ENCODE measurements at regions not wholly inside any gene's neighbourhood (a gene's known extent, or its start where the extent isn't known, plus 50 kb on each side); places are given as distances from the start of the nearest gene placed in this dataset.

DNA sequence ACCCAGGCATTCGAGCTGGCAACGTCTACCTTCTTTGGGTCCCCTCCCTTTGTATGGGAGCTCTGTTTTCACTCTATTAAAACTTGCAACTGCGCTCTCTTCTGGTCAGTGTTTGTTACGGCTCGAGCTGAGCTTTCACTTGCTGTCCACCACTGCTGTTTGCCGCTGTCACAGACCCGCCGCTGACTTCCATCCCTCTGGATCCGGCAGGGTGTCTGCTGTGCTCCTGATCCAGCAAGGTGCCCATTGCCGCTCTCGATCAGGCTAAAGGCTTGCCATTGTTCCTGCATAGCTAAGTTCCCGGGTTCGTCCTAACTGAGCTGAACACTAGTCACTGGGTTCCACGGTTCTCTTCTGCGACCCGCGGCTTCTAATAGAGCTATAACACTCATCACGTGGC is 183.5 kb upstream of the GALNTL6 start:
- H3K27me3 ChIP-seq (ENCODE audit: insufficient read depth, poor library complexity, severe bottlenecking) = no peaks in the 10 kb centered on the region
- ATAC-seq (ENCODE audit: low read depth) (no peak), DNase-seq (ENCODE audit: low spot score) (no peak)
- H3K4me3 ChIP-seq (ENCODE audit: severe bottlenecking) = no peak overlapping the region
- no peaks in the 10 kb centered on the region for H3K9me3 ChIP-seq (ENCODE audit: severe bottlenecking)
- no peaks in the 10 kb centered on the region for H3K4me1 ChIP-seq (ENCODE audit: insufficient read depth, poor library complexity, severe bottlenecking)
- no peaks in the 10 kb centered on the region for H3K36me3 ChIP-seq (ENCODE audit: low read depth)
- TF ChIP-seq, protein P1, sequence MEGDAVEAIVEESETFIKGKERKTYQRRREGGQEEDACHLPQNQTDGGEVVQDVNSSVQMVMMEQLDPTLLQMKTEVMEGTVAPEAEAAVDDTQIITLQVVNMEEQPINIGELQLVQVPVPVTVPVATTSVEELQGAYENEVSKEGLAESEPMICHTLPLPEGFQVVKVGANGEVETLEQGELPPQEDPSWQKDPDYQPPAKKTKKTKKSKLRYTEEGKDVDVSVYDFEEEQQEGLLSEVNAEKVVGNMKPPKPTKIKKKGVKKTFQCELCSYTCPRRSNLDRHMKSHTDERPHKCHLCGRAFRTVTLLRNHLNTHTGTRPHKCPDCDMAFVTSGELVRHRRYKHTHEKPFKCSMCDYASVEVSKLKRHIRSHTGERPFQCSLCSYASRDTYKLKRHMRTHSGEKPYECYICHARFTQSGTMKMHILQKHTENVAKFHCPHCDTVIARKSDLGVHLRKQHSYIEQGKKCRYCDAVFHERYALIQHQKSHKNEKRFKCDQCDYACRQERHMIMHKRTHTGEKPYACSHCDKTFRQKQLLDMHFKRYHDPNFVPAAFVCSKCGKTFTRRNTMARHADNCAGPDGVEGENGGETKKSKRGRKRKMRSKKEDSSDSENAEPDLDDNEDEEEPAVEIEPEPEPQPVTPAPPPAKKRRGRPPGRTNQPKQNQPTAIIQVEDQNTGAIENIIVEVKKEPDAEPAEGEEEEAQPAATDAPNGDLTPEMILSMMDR (IDR thresholded peaks at IDR 0.05; ENCODE audit: poor library complexity, severe bottlenecking) = no peak
- H3K27ac ChIP-seq (ENCODE audit: poor library complexity, severe bottlenecking) = no peak overlapping the region

DNA sequence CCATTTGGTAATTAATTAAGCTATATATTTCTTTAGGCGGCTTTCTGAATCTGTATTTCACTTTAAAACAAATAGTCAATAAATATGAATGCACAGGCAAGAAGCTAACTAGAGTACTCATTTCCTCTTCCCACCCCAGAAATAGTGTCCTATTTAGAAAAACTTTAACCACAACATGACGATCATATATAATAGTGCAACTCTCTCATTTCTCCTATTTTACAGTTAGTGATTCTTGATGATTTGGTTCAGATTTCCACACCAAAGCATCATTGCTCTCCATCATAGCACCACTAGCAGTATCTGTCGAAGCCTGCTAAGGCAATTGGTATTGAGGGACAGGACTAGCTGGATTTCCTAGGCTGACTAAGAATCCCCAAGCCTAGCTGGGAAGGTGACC is 184.0 kb upstream of the GALNTL6 start:
- H3K4me3 ChIP-seq (ENCODE audit: severe bottlenecking) = no peak overlapping the region
- H3K27ac ChIP-seq (ENCODE audit: poor library complexity, severe bottlenecking) = no peak overlapping the region
- H3K9me3 ChIP-seq (ENCODE audit: severe bottlenecking) = no peaks in the 10 kb centered on the region
- no peaks in the 10 kb centered on the region for H3K27me3 ChIP-seq (ENCODE audit: insufficient read depth, poor library complexity, severe bottlenecking)
- DNase-seq (ENCODE audit: low spot score) = no peak
- no peaks in the 10 kb centered on the region for H3K36me3 ChIP-seq (ENCODE audit: low read depth)
- no peak for ATAC-seq (ENCODE audit: low read depth)
- TF ChIP-seq, protein P1 (IDR thresholded peaks at IDR 0.05; ENCODE audit: poor library complexity, severe bottlenecking) = no peak
- no peaks in the 10 kb centered on the region for H3K4me1 ChIP-seq (ENCODE audit: insufficient read depth, poor library complexity, severe bottlenecking)

DNA sequence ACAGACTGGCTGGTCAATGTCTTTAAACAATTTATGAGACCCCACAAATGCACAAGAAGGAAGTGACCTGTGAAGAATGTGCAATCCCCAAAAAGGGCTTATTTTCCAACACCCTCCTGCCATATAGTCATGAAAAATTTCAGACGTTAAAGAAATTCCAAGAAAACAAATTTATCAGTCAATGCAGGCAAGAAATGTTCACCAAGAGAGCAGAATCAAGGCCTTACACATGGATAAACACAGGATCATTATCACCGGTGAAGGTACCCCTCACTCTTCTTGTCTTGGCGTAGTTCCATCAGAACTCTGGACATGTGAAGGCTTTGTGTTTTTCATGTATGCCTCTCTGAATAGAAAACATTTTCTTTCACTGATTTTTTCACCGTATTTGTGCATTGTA is 186.7 kb upstream of the GALNTL6 start:
- Histone ChIP-seq H3K27ac (ENCODE audit: poor library complexity, severe bottlenecking) (no peak overlapping the region), H3K4me3 (ENCODE audit: severe bottlenecking) (no peak overlapping the region)

DNA sequence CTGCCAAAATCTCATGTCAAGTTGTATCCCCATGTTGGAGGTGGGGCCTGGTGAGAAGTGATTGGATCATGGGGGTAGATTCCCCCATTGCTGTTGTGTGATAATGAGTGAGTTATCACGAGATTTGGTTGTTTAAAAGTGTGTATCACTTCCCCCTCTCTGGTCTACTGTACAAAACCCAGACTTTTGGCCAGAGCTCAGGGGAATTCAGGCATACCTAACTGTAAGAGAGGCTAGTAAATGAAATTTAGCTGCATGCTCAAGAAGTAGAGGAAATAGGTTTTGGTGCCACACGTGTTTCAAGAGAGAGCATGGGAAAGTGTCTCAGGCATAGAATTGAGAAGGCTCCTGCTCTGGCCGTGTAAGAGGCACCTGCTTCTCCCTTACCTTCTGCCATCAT is 190.5 kb upstream of the GALNTL6 start:
- ATAC-seq (ENCODE audit: low read depth) (no peak), DNase-seq (ENCODE audit: low spot score) (no peak)
- TF ChIP-seq, protein P1 (IDR thresholded peaks at IDR 0.05; ENCODE audit: poor library complexity, severe bottlenecking) = no peak

More for the DNA sequence above, 186.7 kb upstream of the GALNTL6 start:
- ATAC-seq (ENCODE audit: low read depth) (no peak), DNase-seq (ENCODE audit: low spot score) (no peak)
- no peaks in the 10 kb centered on the region for H3K4me1 ChIP-seq (ENCODE audit: insufficient read depth, poor library complexity, severe bottlenecking)
- H3K36me3 ChIP-seq (ENCODE audit: low read depth) = no peaks in the 10 kb centered on the region
- TF ChIP-seq, protein P1 (IDR thresholded peaks at IDR 0.05; ENCODE audit: poor library complexity, severe bottlenecking) = no peak
- no peaks in the 10 kb centered on the region for H3K9me3 ChIP-seq (ENCODE audit: severe bottlenecking)
- no peaks in the 10 kb centered on the region for H3K27me3 ChIP-seq (ENCODE audit: insufficient read depth, poor library complexity, severe bottlenecking)

DNA sequence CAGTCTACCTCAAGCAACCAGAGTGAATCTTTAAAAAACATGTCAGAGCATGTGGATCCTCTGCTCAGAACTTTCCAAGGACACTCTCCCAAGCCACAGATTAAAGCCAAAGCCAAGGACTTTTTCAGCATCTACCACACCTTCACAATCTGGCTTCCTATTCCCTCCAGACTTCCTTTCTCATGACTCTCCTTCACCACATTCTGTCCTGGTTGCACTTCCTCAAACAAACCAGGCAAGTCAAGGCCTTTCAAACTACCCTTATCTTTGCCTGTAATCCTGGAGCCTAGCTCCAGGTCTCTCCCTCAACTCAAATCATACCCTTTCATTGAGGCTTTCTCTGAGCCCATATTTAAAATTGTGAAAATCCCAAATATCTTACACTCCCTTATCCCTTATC is 191.6 kb upstream of the GALNTL6 start:
- TF ChIP-seq, protein P1 (IDR thresholded peaks at IDR 0.05; ENCODE audit: poor library complexity, severe bottlenecking) = no peak
- Histone ChIP-seq H3K36me3 (ENCODE audit: low read depth) (no peaks in the 10 kb centered on the region), H3K4me3 (ENCODE audit: severe bottlenecking) (no peak overlapping the region), H3K4me1 (ENCODE audit: insufficient read depth, poor library complexity, severe bottlenecking) (no peaks in the 10 kb centered on the region), H3K27ac (ENCODE audit: poor library complexity, severe bottlenecking) (no peak overlapping the region), H3K9me3 (ENCODE audit: severe bottlenecking) (no peaks in the 10 kb centered on the region), H3K27me3 (ENCODE audit: insufficient read depth, poor library complexity, severe bottlenecking) (no peaks in the 10 kb centered on the region)
- DNase-seq (ENCODE audit: low spot score) (no peak), ATAC-seq (ENCODE audit: low read depth) (no peak; the same call in 2 of the 3 replicates)

More for the DNA sequence above, 190.5 kb upstream of the GALNTL6 start:
- Histone ChIP-seq H3K27me3 (ENCODE audit: insufficient read depth, poor library complexity, severe bottlenecking) (no peaks in the 10 kb centered on the region), H3K27ac (ENCODE audit: poor library complexity, severe bottlenecking) (no peak overlapping the region), H3K4me1 (ENCODE audit: insufficient read depth, poor library complexity, severe bottlenecking) (no peaks in the 10 kb centered on the region), H3K4me3 (ENCODE audit: severe bottlenecking) (no peak overlapping the region), H3K36me3 (ENCODE audit: low read depth) (no peaks in the 10 kb centered on the region), H3K9me3 (ENCODE audit: severe bottlenecking) (no peaks in the 10 kb centered on the region)
